SK-N-MC (cell line): ENCODE measurements at regions not wholly inside any gene's neighbourhood (a gene's known extent, or its start where the extent isn't known, plus 50 kb on each side); places are given as distances from the start of the nearest gene placed in this dataset.

Source experiments
- EZH2 ChIP-seq: fragments of 200-600 bp; sonication (generic); IDR thresholded peaks from one replicate; pipeline ENCODE4 v1.6.1; 2017; ENCODE audit warnings: antibody characterized with exemption
- FOXP2 ChIP-seq: optimal IDR thresholded peaks from 2 replicates; pipeline ENCODE3; 2011; ENCODE audit warnings: mild to moderate bottlenecking, moderate library complexity; ENCODE audit not compliant: insufficient read depth; ENCODE audit errors: extremely low read length, control extremely low read depth
- POLR2AphosphoS5 ChIP-seq: IDR thresholded peaks from 2 replicates; pipeline ENCODE4 v1.6.1; 2012; ENCODE audit warnings: mild to moderate bottlenecking, low read depth, low read length, borderline replicate concordance

DNA sequence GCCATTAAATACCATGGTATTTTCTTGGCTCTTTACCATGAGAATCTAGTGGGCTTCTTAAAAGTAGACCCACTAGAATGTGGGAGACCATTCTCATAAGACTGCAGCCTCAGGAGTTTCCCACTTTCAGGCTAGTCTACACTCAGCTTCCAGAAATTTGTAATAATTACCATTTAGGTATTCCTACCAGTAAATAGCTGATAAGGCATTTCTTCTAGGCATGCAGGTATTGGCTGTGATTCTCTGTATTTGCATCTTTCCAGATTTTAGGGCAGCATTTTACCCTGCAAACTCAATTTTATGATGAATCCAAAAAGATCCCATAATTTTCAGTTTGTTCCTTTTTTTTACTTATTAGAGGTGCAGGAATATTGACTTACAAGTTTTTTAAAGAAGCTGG, 496.6 kb downstream of the TRAM1L1 start:
- TF ChIP-seq EZH2 = no peak
- TF ChIP-seq POLR2AphosphoS5 = no peak
- no peak for TF ChIP-seq FOXP2
